Thymus (tissue), 11 donors: ENCODE measurements at regions not wholly inside any gene's neighbourhood (a gene's known extent, or its start where the extent isn't known, plus 50 kb on each side); places are given as distances from the start of the nearest gene placed in this dataset.

Source experiments
- DNase-seq, 9 donors: peaks; one replicate each; pipeline ENCODE4 v3.0.0-alpha.2; 2013; ENCODE audit warnings: low spot score in 9 of 9, low read depth in 6 of 9, missing footprints in 1 of 9
- H3K27ac ChIP-seq, 2 donors: one replicate each; pipeline ENCODE4 v1.5.1; 2013; ENCODE audit warnings: control low read depth in 1 of 2, low read depth in 1 of 2, low read length in 1 of 2, mild to moderate bottlenecking in 1 of 2, moderate library complexity in 1 of 2
- H3K27me3 ChIP-seq, 2 donors: one replicate each; pipeline ENCODE4 v1.5.1; 2013; ENCODE audit warnings: low read length in 1 of 2; ENCODE audit not compliant: control insufficient read depth in 2 of 2, insufficient read depth in 1 of 2
- H3K36me3 ChIP-seq, 2 donors: one replicate each; pipeline ENCODE4 v1.5.1; 2013; ENCODE audit warnings: low read length in 1 of 2, mild to moderate bottlenecking in 1 of 2, moderate library complexity in 1 of 2; ENCODE audit not compliant: control insufficient read depth in 2 of 2, insufficient read depth in 2 of 2
- H3K4me1 ChIP-seq, 2 donors: one replicate each; pipeline ENCODE4 v1.5.1; 2013; ENCODE audit warnings: low read length in 2 of 2; ENCODE audit not compliant: control insufficient read depth in 2 of 2, insufficient read depth in 2 of 2
- H3K4me3 ChIP-seq, 2 donors: one replicate each; pipeline ENCODE4 v1.5.1; 2013; ENCODE audit warnings: low read length in 2 of 2, control low read depth in 1 of 2, mild to moderate bottlenecking in 1 of 2
- H3K9me3 ChIP-seq, 2 donors: one replicate each; pipeline ENCODE4 v1.5.1; 2013; ENCODE audit warnings: low read length in 1 of 2, mild to moderate bottlenecking in 1 of 2; ENCODE audit not compliant: control insufficient read depth in 2 of 2, insufficient read depth in 1 of 2
- WGBS: extraction: QIAGEN DNeasy Blood & Tissue Kit; methylation state at CpG from one replicate; pipeline ENCODE4 v1.1.7; 2013; 5-methylcytosine and 5-hydroxymethylcytosine counted together
- donor health status: healthy.

- 88% methylated on average over 1 of the region's 1 CpG for WGBS
- H3K9me3 ChIP-seq = peaks cover 0 to 4% of the 10 kb centered on the region in 2 donors
- DNase-seq = no peak
These were observed 304.4 kb upstream of the RTL1 start for GRCh38 chr14:101207897-101208296.

GRCh38 chr14:101209594-101209993 is 306.1 kb upstream of the RTL1 start:
- no peak for DNase-seq
- Histone ChIP-seq H3K27ac (no peak overlapping the region), H3K27me3 (no peaks in the 10 kb centered on the region), H3K4me1 (no peaks in the 10 kb centered on the region), H3K4me3 (no peak overlapping the region), H3K9me3 (no peaks in the 10 kb centered on the region), H3K36me3 (no peaks in the 10 kb centered on the region)
- WGBS = 92% methylated on average over 2 of the region's 2 CpGs

More at GRCh38 chr14:101207897-101208296, 304.4 kb upstream of the RTL1 start:
- no peaks in the 10 kb centered on the region for H3K4me1 ChIP-seq
- H3K4me3 ChIP-seq = no peak overlapping the region
- no peak overlapping the region for H3K27ac ChIP-seq
- no peaks in the 10 kb centered on the region for H3K27me3 ChIP-seq
- H3K36me3 ChIP-seq = no peaks in the 10 kb centered on the region

GRCh38 chr14:101215266-101215665 is 311.7 kb upstream of the RTL1 start:
- no peak for DNase-seq
- Histone ChIP-seq H3K4me3 (no peak overlapping the region), H3K36me3 (no peaks in the 10 kb centered on the region), H3K9me3 (no peaks in the 10 kb centered on the region), H3K4me1 (no peaks in the 10 kb centered on the region), H3K27ac (no peak overlapping the region), H3K27me3 (no peaks in the 10 kb centered on the region)
- 98% methylated on average over 5 of the region's 5 CpGs for WGBS

- Histone ChIP-seq H3K27me3 (no peaks in the 10 kb centered on the region), H3K36me3 (no peaks in the 10 kb centered on the region), H3K4me3 (no peak overlapping the region), H3K4me1 (no peaks in the 10 kb centered on the region), H3K27ac (no peak overlapping the region), H3K9me3 (no peaks in the 10 kb centered on the region)
- WGBS = 98% methylated on average over 12 of the region's 12 CpGs
- no peak for DNase-seq
These were observed 312.4 kb upstream of the RTL1 start for GRCh38 chr14:101215927-101216326.

- no peaks in the 10 kb centered on the region for H3K4me1 ChIP-seq
- 94% methylated on average over 9 of the region's 9 CpGs for WGBS
- H3K36me3 ChIP-seq = no peaks in the 10 kb centered on the region
- H3K27ac ChIP-seq = no peak overlapping the region
- H3K9me3 ChIP-seq = no peaks in the 10 kb centered on the region
- H3K4me3 ChIP-seq = no peak overlapping the region
- DNase-seq = no peak
- no peaks in the 10 kb centered on the region for H3K27me3 ChIP-seq
These were observed 313.0 kb upstream of the RTL1 start for GRCh38 chr14:101216366-101217079.

GRCh38 chr14:101217080-101217463 is 313.6 kb upstream of the RTL1 start:
- 95% methylated on average over 6 of the region's 6 CpGs for WGBS
- Histone ChIP-seq H3K36me3 (no peaks in the 10 kb centered on the region), H3K27me3 (no peaks in the 10 kb centered on the region), H3K4me3 (no peak overlapping the region), H3K27ac (no peak overlapping the region), H3K4me1 (no peaks in the 10 kb centered on the region), H3K9me3 (no peaks in the 10 kb centered on the region)
- DNase-seq = no peak

- no peaks in the 10 kb centered on the region for H3K4me1 ChIP-seq
- 97% methylated on average over 14 of the region's 14 CpGs for WGBS
- no peaks in the 10 kb centered on the region for H3K27me3 ChIP-seq
- DNase-seq = no peak
- no peaks in the 10 kb centered on the region for H3K9me3 ChIP-seq
- H3K4me3 ChIP-seq = no peak overlapping the region
- no peaks in the 10 kb centered on the region for H3K36me3 ChIP-seq
- no peak overlapping the region for H3K27ac ChIP-seq
These were observed 314.3 kb upstream of the RTL1 start for GRCh38 chr14:101217616-101218371.

GRCh38 chr14:101219896-101220703 is 316.6 kb upstream of the RTL1 start:
- peaks cover 0 to 11% of the 10 kb centered on the region in 2 donors for H3K4me1 ChIP-seq
- no peak overlapping the region for H3K4me3 ChIP-seq
- 96% methylated on average over 12 of the region's 12 CpGs for WGBS
- DNase-seq = no peak
- no peaks in the 10 kb centered on the region for H3K27me3 ChIP-seq
- H3K36me3 ChIP-seq = no peaks in the 10 kb centered on the region
- no peak overlapping the region for H3K27ac ChIP-seq
- H3K9me3 ChIP-seq = no peaks in the 10 kb centered on the region
